HEK293T (cell line): ENCODE measurements at regions not wholly inside any gene's neighbourhood (a gene's known extent, or its start where the extent isn't known, plus 50 kb on each side); places are given as distances from the start of the nearest gene placed in this dataset.

ENCODE experiments used
- ELF4 ChIP-seq: fragments of 450-650 bp; IDR thresholded peaks from 2 replicates; pipeline ENCODE4 v1.6.1; 2017; ENCODE audit warnings: antibody characterized with exemption
- FOXK2 ChIP-seq: fragments of 450-650 bp; IDR thresholded peaks from 2 replicates; pipeline ENCODE4 v1.6.1; 2016; ENCODE audit warnings: mild to moderate bottlenecking

DNA sequence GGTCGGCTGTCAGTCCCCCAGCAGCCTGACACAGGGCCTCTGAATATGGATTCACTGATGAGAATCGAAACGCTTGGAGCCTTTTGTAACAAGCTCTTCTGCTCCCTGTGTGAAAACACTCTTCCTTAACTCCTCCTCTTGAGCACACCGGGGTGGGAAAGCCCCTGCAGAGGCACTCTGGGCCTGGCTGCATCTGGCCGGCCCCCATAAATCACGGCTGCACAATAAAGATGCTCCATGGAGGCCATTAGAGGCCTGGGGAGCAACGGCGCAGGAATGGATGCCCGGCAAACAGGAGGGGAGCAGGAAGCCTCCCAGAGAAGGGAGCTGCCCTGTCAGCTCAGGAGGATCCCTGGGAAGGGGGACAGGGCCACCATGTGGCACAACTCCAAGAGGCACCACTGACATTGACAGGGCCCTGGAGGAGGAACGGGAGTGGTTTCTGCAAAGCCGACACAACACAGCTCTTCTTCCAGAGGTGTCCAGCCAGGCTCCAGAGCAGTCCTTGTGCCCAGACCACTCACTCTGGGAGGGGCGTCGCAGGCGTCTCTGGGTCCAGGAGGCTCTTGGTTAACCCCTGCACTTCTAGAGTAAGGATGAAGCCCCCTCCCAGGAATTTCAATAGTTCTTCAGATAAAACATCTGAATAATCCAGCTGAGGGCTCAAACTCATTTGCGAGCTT is 509.3 kb upstream of the PPP2R3A start:
- TF ChIP-seq FOXK2, result no peak
- no peak for TF ChIP-seq ELF4
